Tibial nerve (tissue), 4 donors: ENCODE measurements at regions not wholly inside any gene's neighbourhood (a gene's known extent, or its start where the extent isn't known, plus 50 kb on each side); places are given as distances from the start of the nearest gene placed in this dataset.
A peak's percentile ranks its signal among the peaks of the same experiment; 100 is the strongest.

Source experiments
- DNase-seq, 2 donors: peaks; one replicate each; pipeline ENCODE4 v3.0.0-alpha.2; 2019; ENCODE audit warnings: low spot score in 2 of 2
- H3K27ac ChIP-seq, 4 donors: fragments of 200-600 bp; sonication (generic) in 3 of 4; one replicate each; pipeline ENCODE4 v1.5.1; 2017 to 2019; ENCODE audit warnings: mild to moderate bottlenecking in 1 of 4
- H3K27me3 ChIP-seq, 2 donors: fragments of 200-600 bp; sonication (generic) in 1 of 2; one replicate each; pipeline versions ENCODE4 v1.5.1 to v1.6.0; 2017 to 2019
- H3K36me3 ChIP-seq, 3 donors: fragments of 200-600 bp; sonication (generic); one replicate each; pipeline ENCODE4 v1.5.1; 2018 to 2019
- H3K4me1 ChIP-seq, 4 donors: fragments of 200-600 bp; sonication (generic) in 3 of 4; one replicate each; pipeline ENCODE4 v1.5.1; 2017 to 2019
- H3K4me3 ChIP-seq, 4 donors: fragments of 200-600 bp; sonication (generic) in 3 of 4; one replicate each; pipeline ENCODE4 v1.5.1; 2017 to 2019; ENCODE audit warnings: mild to moderate bottlenecking in 1 of 4, moderate library complexity in 1 of 4
- H3K9me3 ChIP-seq, 4 donors: fragments of 200-600 bp; sonication (generic) in 3 of 4; one replicate each; pipeline ENCODE4 v1.5.1; 2017 to 2019
- EP300 ChIP-seq, 2 donors: sonication (generic); formaldehyde crosslinking; IDR thresholded peaks; one replicate each; pipeline ENCODE4 v1.6.1; 2017; ENCODE audit warnings: antibody characterized with exemption in 2 of 2, mild to moderate bottlenecking in 1 of 2
- POLR2A ChIP-seq, 2 donors: fragments of 450-650 bp; IDR thresholded peaks; one replicate each; pipeline ENCODE4 v1.6.1; 2017; ENCODE audit warnings: antibody characterized with exemption in 2 of 2, mild to moderate bottlenecking in 2 of 2, moderate library complexity in 2 of 2
- WGBS, 2 donors: methylation state at CpG; one replicate each; pipeline ENCODE4 v1.1.5; 2018; 5-methylcytosine and 5-hydroxymethylcytosine counted together
- TF ChIP-seq, protein P1 (sequence below), 5 experiments: fragments of 200-600 bp in 3 of 5; fragments of 450-650 bp in 2 of 5; sonication (generic) in 3 of 5; IDR thresholded peaks; one replicate each; pipeline ENCODE4 v1.5.1; 2016 to 2019; ENCODE audit warnings: antibody characterized with exemption in 5 of 5, mild to moderate bottlenecking in 3 of 5, moderate library complexity in 2 of 5

DNA sequence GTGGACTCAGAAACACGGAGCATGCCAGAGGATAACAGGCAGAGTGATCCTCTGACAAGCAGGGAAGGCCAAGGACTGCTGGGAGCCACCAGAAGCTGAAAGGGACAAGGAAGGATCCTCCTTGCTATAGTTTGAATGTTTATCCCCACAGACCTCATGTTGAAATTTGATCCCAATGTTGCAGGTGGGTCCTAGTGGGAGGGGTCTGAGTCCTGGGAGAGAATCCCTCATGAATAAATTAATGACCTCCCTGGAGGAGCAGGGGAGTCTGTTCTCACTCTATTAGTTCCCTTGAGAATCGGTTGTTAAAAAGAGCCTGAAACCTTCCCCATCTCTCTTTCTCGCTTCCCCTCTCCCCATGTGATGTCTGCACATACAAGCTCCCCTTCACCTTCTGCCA, 124.4 kb downstream of the FBXO15 start:
- Histone ChIP-seq H3K27me3 (no peaks in the 10 kb centered on the region), H3K4me3 (no peak overlapping the region), H3K27ac (no peak overlapping the region), H3K4me1 (no peaks in the 10 kb centered on the region), H3K36me3 (no peaks in the 10 kb centered on the region), H3K9me3 (no peaks in the 10 kb centered on the region)
- DNase-seq = no peak
- TF ChIP-seq, protein P1, sequence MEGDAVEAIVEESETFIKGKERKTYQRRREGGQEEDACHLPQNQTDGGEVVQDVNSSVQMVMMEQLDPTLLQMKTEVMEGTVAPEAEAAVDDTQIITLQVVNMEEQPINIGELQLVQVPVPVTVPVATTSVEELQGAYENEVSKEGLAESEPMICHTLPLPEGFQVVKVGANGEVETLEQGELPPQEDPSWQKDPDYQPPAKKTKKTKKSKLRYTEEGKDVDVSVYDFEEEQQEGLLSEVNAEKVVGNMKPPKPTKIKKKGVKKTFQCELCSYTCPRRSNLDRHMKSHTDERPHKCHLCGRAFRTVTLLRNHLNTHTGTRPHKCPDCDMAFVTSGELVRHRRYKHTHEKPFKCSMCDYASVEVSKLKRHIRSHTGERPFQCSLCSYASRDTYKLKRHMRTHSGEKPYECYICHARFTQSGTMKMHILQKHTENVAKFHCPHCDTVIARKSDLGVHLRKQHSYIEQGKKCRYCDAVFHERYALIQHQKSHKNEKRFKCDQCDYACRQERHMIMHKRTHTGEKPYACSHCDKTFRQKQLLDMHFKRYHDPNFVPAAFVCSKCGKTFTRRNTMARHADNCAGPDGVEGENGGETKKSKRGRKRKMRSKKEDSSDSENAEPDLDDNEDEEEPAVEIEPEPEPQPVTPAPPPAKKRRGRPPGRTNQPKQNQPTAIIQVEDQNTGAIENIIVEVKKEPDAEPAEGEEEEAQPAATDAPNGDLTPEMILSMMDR (IDR thresholded peaks at IDR 0.05) = no peak
- TF ChIP-seq POLR2A (IDR thresholded peaks at IDR 0.05) (no peak), EP300 (IDR thresholded peaks at IDR 0.05) (no peak)
- 44 to 49% methylated on average over 3 of the region's 3 CpGs for WGBS, 2 donors

DNA sequence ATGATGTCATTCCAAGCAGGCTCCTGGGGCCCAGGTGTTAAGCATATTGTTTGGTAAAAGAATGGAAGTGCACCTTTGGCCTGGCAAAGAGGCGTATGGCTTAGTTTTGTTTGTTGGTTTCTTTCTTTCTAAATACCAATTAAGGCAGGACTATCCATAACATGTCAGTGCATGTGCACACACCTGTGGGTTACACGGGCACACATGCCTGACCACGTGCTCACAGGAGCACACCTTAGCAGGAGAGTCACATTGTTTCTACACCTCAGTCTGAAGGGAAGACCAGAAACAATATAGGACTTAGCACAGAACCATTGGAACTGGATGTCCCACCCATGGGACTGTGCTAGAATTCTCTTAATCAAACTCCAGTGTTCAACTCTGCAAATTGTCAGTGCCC, 127.8 kb downstream of the FBXO15 start:
- no peak for DNase-seq
- TF ChIP-seq EP300 (IDR thresholded peaks at IDR 0.05) (no peak), POLR2A (IDR thresholded peaks at IDR 0.05) (no peak)
- TF ChIP-seq, protein P1 (IDR thresholded peaks at IDR 0.05) = no peak
- H3K27ac ChIP-seq = no peak overlapping the region
- no peaks in the 10 kb centered on the region for H3K36me3 ChIP-seq
- H3K27me3 ChIP-seq = no peaks in the 10 kb centered on the region
- H3K4me3 ChIP-seq = no peak overlapping the region
- H3K9me3 ChIP-seq = no peaks in the 10 kb centered on the region
- whole genome bisulfite sequencing, 2 donors = 92% methylated on average over 3 of the region's 3 CpGs
- no peaks in the 10 kb centered on the region for H3K4me1 ChIP-seq

DNA sequence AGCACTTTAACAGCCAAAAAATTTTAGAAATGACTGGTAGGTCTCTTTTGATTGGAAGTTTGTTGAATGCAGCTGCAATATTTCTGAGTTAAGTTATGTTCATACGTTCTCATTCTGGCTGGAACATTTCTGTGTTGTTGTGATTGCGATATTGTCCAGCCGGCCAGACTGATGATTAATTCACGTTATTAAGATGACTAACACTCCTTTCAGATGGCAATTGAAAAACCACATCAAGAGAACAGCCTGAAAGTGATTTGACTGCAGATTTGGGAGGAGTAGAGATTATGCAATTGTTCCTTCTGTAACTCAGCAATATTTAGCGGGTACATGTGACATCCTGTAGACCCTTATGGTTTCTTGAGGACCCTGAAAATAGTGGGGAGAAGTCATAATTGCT, 133.7 kb downstream of the FBXO15 start:
- TF ChIP-seq POLR2A (IDR thresholded peaks at IDR 0.05) (no peak), EP300 (IDR thresholded peaks at IDR 0.05) (peak in 1 of 2 donors; percentile 72)
- TF ChIP-seq, protein P1 (IDR thresholded peaks at IDR 0.05) = no peak
- Histone ChIP-seq H3K27me3 (no peaks in the 10 kb centered on the region), H3K36me3 (no peaks in the 10 kb centered on the region), H3K4me3 (no peak overlapping the region), H3K4me1 (no peaks in the 10 kb centered on the region), H3K9me3 (peaks cover 0 to 7% (median 0%) of the 10 kb centered on the region in 4 donors), H3K27ac (no peak overlapping the region)
- 44 to 54% methylated on average over 5 of the region's 5 CpGs for WGBS, 2 donors
- DNase-seq = peak in 1 of 2 donors; percentile 54

DNA sequence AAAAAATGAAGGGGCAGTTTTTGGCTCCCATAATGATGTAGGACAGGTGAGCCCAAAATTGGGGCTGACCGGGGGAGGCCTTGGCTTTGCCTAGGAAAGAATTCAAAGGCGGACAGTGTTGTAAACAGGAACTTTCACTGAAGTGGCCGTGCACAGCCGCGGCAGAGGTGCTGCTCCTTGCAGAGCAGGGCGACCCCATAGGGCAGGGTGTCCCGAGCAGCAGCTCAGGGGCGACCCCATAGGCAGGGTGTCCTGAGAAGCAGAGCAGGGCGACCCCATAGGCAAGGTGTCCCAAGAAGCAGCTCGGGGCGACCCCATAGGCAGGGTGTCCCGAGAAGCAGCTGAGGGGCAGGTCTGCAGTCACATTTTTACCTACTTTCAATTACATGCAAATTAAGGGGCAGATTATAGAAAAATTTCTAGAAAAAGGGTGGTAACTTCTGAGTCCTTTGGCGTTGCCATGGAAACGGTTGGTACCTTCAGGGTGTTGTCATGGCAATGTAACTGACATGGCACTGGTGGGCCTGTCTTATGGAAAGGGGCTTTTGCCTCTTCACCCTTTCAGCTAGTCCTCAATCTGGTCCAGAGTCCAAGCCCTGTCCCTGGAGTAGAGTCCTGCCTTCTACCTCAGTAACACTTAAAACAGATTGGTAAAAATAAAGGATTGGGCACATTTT, 134.5 kb downstream of the FBXO15 start:
- DNase-seq = no peak
- Histone ChIP-seq H3K27me3 (no peaks in the 10 kb centered on the region), H3K36me3 (no peaks in the 10 kb centered on the region), H3K4me1 (no peaks in the 10 kb centered on the region), H3K4me3 (no peak overlapping the region), H3K27ac (no peak overlapping the region), H3K9me3 (peaks cover 0 to 7% (median 0%) of the 10 kb centered on the region in 4 donors)
- no peak for TF ChIP-seq POLR2A (IDR thresholded peaks at IDR 0.05)
- no peak for TF ChIP-seq EP300 (IDR thresholded peaks at IDR 0.05)
- TF ChIP-seq, protein P1 (IDR thresholded peaks at IDR 0.05) = no peak
- WGBS, 2 donors = 88 to 90% methylated on average over 12 to 14 of the region's 14 CpGs

DNA sequence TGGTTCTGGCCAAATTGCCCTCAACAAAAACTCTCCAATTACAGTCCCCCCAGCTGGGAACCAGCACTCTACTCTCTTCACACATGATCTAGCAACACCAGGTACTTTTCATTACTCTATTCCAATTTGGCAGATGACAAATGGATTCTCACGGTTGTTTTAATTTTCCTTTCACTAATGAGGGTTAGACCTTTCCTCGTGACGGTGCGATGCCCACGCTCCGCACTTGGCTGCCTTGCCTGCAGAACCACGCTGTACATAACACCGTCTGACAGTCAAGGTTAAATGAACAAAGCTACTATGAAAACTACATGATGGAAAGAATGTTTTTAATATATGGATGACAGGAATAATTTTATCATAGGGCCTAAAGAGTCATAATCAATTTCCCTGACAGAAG, 141.5 kb downstream of the FBXO15 start:
- TF ChIP-seq, protein P1 (IDR thresholded peaks at IDR 0.05) = no peak
- H3K4me1 ChIP-seq = no peaks in the 10 kb centered on the region
- WGBS, 2 donors = 88 to 92% methylated on average over 8 of the region's 8 CpGs
- no peak overlapping the region for H3K27ac ChIP-seq
- H3K9me3 ChIP-seq = peaks cover 0 to 1% (median 0%) of the 10 kb centered on the region in 4 donors
- H3K27me3 ChIP-seq = no peaks in the 10 kb centered on the region
- no peak for DNase-seq
- no peak overlapping the region for H3K4me3 ChIP-seq
- no peaks in the 10 kb centered on the region for H3K36me3 ChIP-seq
